Activated CD4-positive, alpha-beta T cell treated with anti-CD3 and anti-CD28 coated beads, Interleukin-2, amount 50 U/mL, for 16 hours (primary cell): ENCODE measurements at regions not wholly inside any gene's neighbourhood (a gene's known extent, or its start where the extent isn't known, plus 50 kb on each side); places are given as distances from the start of the nearest gene placed in this dataset.
"Not testable (repeated sequence)": the region's sequence is repeated elsewhere in the genome, so short reads cannot be mapped to it uniquely, and the experiment has no call there.

Experiments
- DNase-seq: peaks from one replicate; pipeline ENCODE4 v3.0.0-alpha.2; 2020

GRCh38 chrX:144202726-144203125 lies 318.9 kb downstream of the UBE2NL start:
- not testable (repeated sequence) for DNase-seq

- DNase-seq = not testable (repeated sequence)
These were observed 324.6 kb downstream of the UBE2NL start for GRCh38 chrX:144208360-144209024.

- no peak for DNase-seq
These were observed 330.8 kb downstream of the UBE2NL start for GRCh38 chrX:144214651-144215050.

- peak; percentile 1 for DNase-seq
These were observed 335.2 kb downstream of the UBE2NL start for GRCh38 chrX:144219035-144219434.

- not testable (repeated sequence) for DNase-seq
These were observed 347.4 kb downstream of the UBE2NL start for GRCh38 chrX:144231116-144231785.

GRCh38 chrX:144253356-144253755 lies 369.5 kb downstream of the UBE2NL start:
- DNase-seq = no peak

GRCh38 chrX:144259054-144259453 lies 375.2 kb downstream of the UBE2NL start:
- no peak for DNase-seq

GRCh38 chrX:144265641-144266040 lies 381.8 kb downstream of the UBE2NL start:
- DNase-seq = no peak

- DNase-seq = no peak
These were observed 391.5 kb downstream of the UBE2NL start for GRCh38 chrX:144275367-144275766.

GRCh38 chrX:144275843-144276242 lies 392.0 kb downstream of the UBE2NL start:
- no peak for DNase-seq

GRCh38 chrX:144293229-144293628 lies 409.4 kb downstream of the UBE2NL start:
- no peak for DNase-seq

- no peak for DNase-seq
These were observed 412.1 kb downstream of the UBE2NL start for GRCh38 chrX:144295921-144296320.

GRCh38 chrX:144297221-144297620 lies 413.4 kb downstream of the UBE2NL start:
- no peak for DNase-seq

GRCh38 chrX:144327495-144327894 lies 443.6 kb downstream of the UBE2NL start:
- no peak for DNase-seq

GRCh38 chrX:144333429-144333828 lies 449.6 kb downstream of the UBE2NL start:
- DNase-seq = no peak

GRCh38 chrX:144334577-144334976 lies 450.7 kb downstream of the UBE2NL start:
- peak; percentile 5 for DNase-seq

- DNase-seq = peak; percentile 2
These were observed 451.5 kb downstream of the UBE2NL start for GRCh38 chrX:144335402-144335801.

- no peak for DNase-seq
These were observed 495.3 kb downstream of the UBE2NL start for GRCh38 chrX:144379156-144379555.

GRCh38 chrX:144388738-144389137 lies 504.9 kb downstream of the UBE2NL start:
- DNase-seq = no peak
